ENCODE measurements at regions not wholly inside any gene's neighbourhood (a gene's known extent, or its start where the extent isn't known, plus 50 kb on each side); places are given as distances from the start of the nearest gene placed in this dataset.

GRCh38 chr10:36373424-36374096 is 731.5 kb upstream of the FZD8 start:
- Histone ChIP-seq H3K27me3 (ENCODE audit: control insufficient read depth in 5 of 5, insufficient read depth in 4 of 5, low read length in 5 of 5) (no peaks in the 10 kb centered on the region), H3K27ac (ENCODE audit: low read depth, low read length) (no peak overlapping the region), H3K36me3 (ENCODE audit: control insufficient read depth in 5 of 5, insufficient read depth in 5 of 5, low read length in 5 of 5) (no peaks in the 10 kb centered on the region), H3K4me3 (ENCODE audit: low read depth in 1 of 5, low read length in 5 of 5) (no peak overlapping the region), H3K9me3 (ENCODE audit: control insufficient read depth in 5 of 5, low read length in 5 of 5) (peaks cover 0 to 3% (median 0%) of the 10 kb centered on the region in 5 donors), H3K4me1 (ENCODE audit: control insufficient read depth in 5 of 5, insufficient read depth in 5 of 5, low read length in 5 of 5) (no peaks in the 10 kb centered on the region), H3K9ac (ENCODE audit: low read length in 5 of 5) (no peak overlapping the region)

GRCh38 chr10:36367362-36367761 is 725.3 kb upstream of the FZD8 start:
- Histone ChIP-seq H3K27me3 (ENCODE audit: control insufficient read depth in 5 of 5, insufficient read depth in 4 of 5, low read length in 5 of 5) (no peaks in the 10 kb centered on the region), H3K36me3 (ENCODE audit: control insufficient read depth in 5 of 5, insufficient read depth in 5 of 5, low read length in 5 of 5) (no peaks in the 10 kb centered on the region), H3K4me1 (ENCODE audit: control insufficient read depth in 5 of 5, insufficient read depth in 5 of 5, low read length in 5 of 5) (no peaks in the 10 kb centered on the region), H3K27ac (ENCODE audit: low read depth, low read length) (no peak overlapping the region), H3K9ac (ENCODE audit: low read length in 5 of 5) (no peak overlapping the region), H3K9me3 (ENCODE audit: control insufficient read depth in 5 of 5, low read length in 5 of 5) (peaks cover 0 to 2% (median 0%) of the 10 kb centered on the region in 5 donors), H3K4me3 (ENCODE audit: low read depth in 1 of 5, low read length in 5 of 5) (no peak overlapping the region)

- no peak overlapping the region for H3K9ac ChIP-seq (ENCODE audit: low read length in 5 of 5)
- no peaks in the 10 kb centered on the region for H3K4me1 ChIP-seq (ENCODE audit: control insufficient read depth in 5 of 5, insufficient read depth in 5 of 5, low read length in 5 of 5)
- no peaks in the 10 kb centered on the region for H3K27me3 ChIP-seq (ENCODE audit: control insufficient read depth in 5 of 5, insufficient read depth in 4 of 5, low read length in 5 of 5)
- no peak overlapping the region for H3K27ac ChIP-seq (ENCODE audit: low read depth, low read length)
- H3K9me3 ChIP-seq (ENCODE audit: control insufficient read depth in 5 of 5, low read length in 5 of 5), result peaks cover 0 to 2% (median 0%) of the 10 kb centered on the region in 5 donors
- H3K36me3 ChIP-seq (ENCODE audit: control insufficient read depth in 5 of 5, insufficient read depth in 5 of 5, low read length in 5 of 5), result no peaks in the 10 kb centered on the region
- no peak overlapping the region for H3K4me3 ChIP-seq (ENCODE audit: low read depth in 1 of 5, low read length in 5 of 5)
These were observed 724.7 kb upstream of the FZD8 start for GRCh38 chr10:36366843-36367242.

GRCh38 chr10:36366065-36366464 is 724.0 kb upstream of the FZD8 start:
- Histone ChIP-seq H3K4me1 (ENCODE audit: control insufficient read depth in 5 of 5, insufficient read depth in 5 of 5, low read length in 5 of 5) (no peaks in the 10 kb centered on the region), H3K4me3 (ENCODE audit: low read depth in 1 of 5, low read length in 5 of 5) (no peak overlapping the region), H3K27me3 (ENCODE audit: control insufficient read depth in 5 of 5, insufficient read depth in 4 of 5, low read length in 5 of 5) (no peaks in the 10 kb centered on the region), H3K9ac (ENCODE audit: low read length in 5 of 5) (no peak overlapping the region), H3K27ac (ENCODE audit: low read depth, low read length) (no peak overlapping the region), H3K9me3 (ENCODE audit: control insufficient read depth in 5 of 5, low read length in 5 of 5) (peaks cover 0 to 2% (median 0%) of the 10 kb centered on the region in 5 donors), H3K36me3 (ENCODE audit: control insufficient read depth in 5 of 5, insufficient read depth in 5 of 5, low read length in 5 of 5) (no peaks in the 10 kb centered on the region)

GRCh38 chr10:36362257-36362656 is 720.2 kb upstream of the FZD8 start:
- Histone ChIP-seq H3K9ac (ENCODE audit: low read length in 5 of 5) (no peak overlapping the region), H3K27ac (ENCODE audit: low read depth, low read length) (no peak overlapping the region), H3K4me3 (ENCODE audit: low read depth in 1 of 5, low read length in 5 of 5) (no peak overlapping the region), H3K36me3 (ENCODE audit: control insufficient read depth in 5 of 5, insufficient read depth in 5 of 5, low read length in 5 of 5) (no peaks in the 10 kb centered on the region), H3K27me3 (ENCODE audit: control insufficient read depth in 5 of 5, insufficient read depth in 4 of 5, low read length in 5 of 5) (no peaks in the 10 kb centered on the region), H3K9me3 (ENCODE audit: control insufficient read depth in 5 of 5, low read length in 5 of 5) (peaks cover 0 to 2% (median 0%) of the 10 kb centered on the region in 5 donors), H3K4me1 (ENCODE audit: control insufficient read depth in 5 of 5, insufficient read depth in 5 of 5, low read length in 5 of 5) (no peaks in the 10 kb centered on the region)

- Histone ChIP-seq H3K27me3 (ENCODE audit: control insufficient read depth in 5 of 5, insufficient read depth in 4 of 5, low read length in 5 of 5) (no peaks in the 10 kb centered on the region), H3K4me1 (ENCODE audit: control insufficient read depth in 5 of 5, insufficient read depth in 5 of 5, low read length in 5 of 5) (no peaks in the 10 kb centered on the region), H3K4me3 (ENCODE audit: low read depth in 1 of 5, low read length in 5 of 5) (no peak overlapping the region), H3K27ac (ENCODE audit: low read depth, low read length) (no peak overlapping the region), H3K9me3 (ENCODE audit: control insufficient read depth in 5 of 5, low read length in 5 of 5) (no peaks in the 10 kb centered on the region), H3K9ac (ENCODE audit: low read length in 5 of 5) (no peak overlapping the region), H3K36me3 (ENCODE audit: control insufficient read depth in 5 of 5, insufficient read depth in 5 of 5, low read length in 5 of 5) (no peaks in the 10 kb centered on the region)
These were observed 716.6 kb upstream of the FZD8 start for GRCh38 chr10:36358736-36359135.

GRCh38 chr10:36354633-36355032 is 712.5 kb upstream of the FZD8 start:
- Histone ChIP-seq H3K9ac (ENCODE audit: low read length in 5 of 5) (no peak overlapping the region), H3K4me3 (ENCODE audit: low read depth in 1 of 5, low read length in 5 of 5) (no peak overlapping the region), H3K27ac (ENCODE audit: low read depth, low read length) (no peak overlapping the region), H3K4me1 (ENCODE audit: control insufficient read depth in 5 of 5, insufficient read depth in 5 of 5, low read length in 5 of 5) (peaks cover 0 to 5% (median 0%) of the 10 kb centered on the region in 5 donors), H3K36me3 (ENCODE audit: control insufficient read depth in 5 of 5, insufficient read depth in 5 of 5, low read length in 5 of 5) (no peaks in the 10 kb centered on the region), H3K27me3 (ENCODE audit: control insufficient read depth in 5 of 5, insufficient read depth in 4 of 5, low read length in 5 of 5) (no peaks in the 10 kb centered on the region), H3K9me3 (ENCODE audit: control insufficient read depth in 5 of 5, low read length in 5 of 5) (no peaks in the 10 kb centered on the region)

GRCh38 chr10:36351159-36351558 is 709.1 kb upstream of the FZD8 start:
- Histone ChIP-seq H3K27me3 (ENCODE audit: control insufficient read depth in 5 of 5, insufficient read depth in 4 of 5, low read length in 5 of 5) (no peaks in the 10 kb centered on the region), H3K27ac (ENCODE audit: low read depth, low read length) (no peak overlapping the region), H3K4me3 (ENCODE audit: low read depth in 1 of 5, low read length in 5 of 5) (no peak overlapping the region), H3K36me3 (ENCODE audit: control insufficient read depth in 5 of 5, insufficient read depth in 5 of 5, low read length in 5 of 5) (no peaks in the 10 kb centered on the region), H3K9me3 (ENCODE audit: control insufficient read depth in 5 of 5, low read length in 5 of 5) (no peaks in the 10 kb centered on the region), H3K4me1 (ENCODE audit: control insufficient read depth in 5 of 5, insufficient read depth in 5 of 5, low read length in 5 of 5) (peaks cover 0 to 5% (median 0%) of the 10 kb centered on the region in 5 donors), H3K9ac (ENCODE audit: low read length in 5 of 5) (no peak overlapping the region)

- Histone ChIP-seq H3K36me3 (ENCODE audit: control insufficient read depth in 5 of 5, insufficient read depth in 5 of 5, low read length in 5 of 5) (no peaks in the 10 kb centered on the region), H3K27ac (ENCODE audit: low read depth, low read length) (no peak overlapping the region), H3K4me3 (ENCODE audit: low read depth in 1 of 5, low read length in 5 of 5) (no peak overlapping the region), H3K27me3 (ENCODE audit: control insufficient read depth in 5 of 5, insufficient read depth in 4 of 5, low read length in 5 of 5) (no peaks in the 10 kb centered on the region), H3K9me3 (ENCODE audit: control insufficient read depth in 5 of 5, low read length in 5 of 5) (no peaks in the 10 kb centered on the region), H3K9ac (ENCODE audit: low read length in 5 of 5) (no peak overlapping the region), H3K4me1 (ENCODE audit: control insufficient read depth in 5 of 5, insufficient read depth in 5 of 5, low read length in 5 of 5) (peaks cover 0 to 5% (median 0%) of the 10 kb centered on the region in 5 donors)
These were observed 707.5 kb upstream of the FZD8 start for GRCh38 chr10:36349445-36350078.

GRCh38 chr10:36345807-36346206 is 703.7 kb upstream of the FZD8 start:
- H3K4me3 ChIP-seq (ENCODE audit: low read depth in 1 of 5, low read length in 5 of 5), result no peak overlapping the region

More at GRCh38 chr10:36345807-36346206, 703.7 kb upstream of the FZD8 start:
- Histone ChIP-seq H3K27me3 (ENCODE audit: control insufficient read depth in 5 of 5, insufficient read depth in 4 of 5, low read length in 5 of 5) (no peaks in the 10 kb centered on the region), H3K9ac (ENCODE audit: low read length in 5 of 5) (no peak overlapping the region), H3K27ac (ENCODE audit: low read depth, low read length) (no peak overlapping the region), H3K4me1 (ENCODE audit: control insufficient read depth in 5 of 5, insufficient read depth in 5 of 5, low read length in 5 of 5) (no peaks in the 10 kb centered on the region), H3K36me3 (ENCODE audit: control insufficient read depth in 5 of 5, insufficient read depth in 5 of 5, low read length in 5 of 5) (no peaks in the 10 kb centered on the region), H3K9me3 (ENCODE audit: control insufficient read depth in 5 of 5, low read length in 5 of 5) (no peaks in the 10 kb centered on the region)

All from subcutaneous abdominal adipose tissue (tissue), 5 donors.